ENCODE measurements at regions not wholly inside any gene's neighbourhood (a gene's known extent, or its start where the extent isn't known, plus 50 kb on each side); places are given as distances from the start of the nearest gene placed in this dataset.

- TF ChIP-seq EZH2phosphoT487 (IDR thresholded peaks at IDR 0.05; ENCODE audit: low read depth) (no peak), CTCF (IDR thresholded peaks at IDR 0.05; ENCODE audit: low read depth, low read length) (no peak)
Observed at GRCh38 chr2:107411267-107411666, 415.4 kb upstream of the RGPD4 start.

GRCh38 chr2:107412209-107412904 lies 414.3 kb upstream of the RGPD4 start:
- Histone ChIP-seq H3K27me3 (ENCODE audit: low read depth, low read length) (0 out of 2 replicates have a peak, but pooled peaks cover 5% of the 10 kb centered on the region), H3K4me3 (ENCODE audit: low read length) (no peak overlapping the region), H3K9me3 (ENCODE audit: insufficient read depth, low read length) (no peaks in the 10 kb centered on the region), H3K4me2 (ENCODE audit: low read length) (no peak overlapping the region), H3K9ac (ENCODE audit: low read length) (no peak overlapping the region), H3K79me2 (ENCODE audit: low read length) (no peaks in the 10 kb centered on the region), H3K27ac (ENCODE audit: low read length) (no peak overlapping the region), H3K36me3 (replicated peaks; ENCODE audit: low read depth, low read length) (no peaks in the 10 kb centered on the region), H2AFZ (ENCODE audit: low read depth, low read length) (no peak overlapping the region; the same call in 1 of the 2 replicates), H4K20me1 (ENCODE audit: insufficient read depth, low read length) (no peaks in the 10 kb centered on the region), H3K4me1 (ENCODE audit: low read length) (no peaks in the 10 kb centered on the region)
- TF ChIP-seq CTCF (IDR thresholded peaks at IDR 0.05; ENCODE audit: low read depth, low read length) (no peak), EZH2phosphoT487 (IDR thresholded peaks at IDR 0.05; ENCODE audit: low read depth) (no peak)

More at GRCh38 chr2:107411267-107411666, 415.4 kb upstream of the RGPD4 start:
- Histone ChIP-seq H4K20me1 (ENCODE audit: insufficient read depth, low read length) (no peaks in the 10 kb centered on the region), H3K9ac (ENCODE audit: low read length) (no peak overlapping the region), H3K4me2 (ENCODE audit: low read length) (no peak overlapping the region), H3K4me3 (ENCODE audit: low read length) (no peak overlapping the region), H3K79me2 (ENCODE audit: low read length) (no peaks in the 10 kb centered on the region), H3K27ac (ENCODE audit: low read length) (no peak overlapping the region), H2AFZ (ENCODE audit: low read depth, low read length) (no peak overlapping the region), H3K27me3 (ENCODE audit: low read depth, low read length) (0 out of 2 replicates have a peak, but pooled peaks cover 5% of the 10 kb centered on the region), H3K9me3 (ENCODE audit: insufficient read depth, low read length) (no peaks in the 10 kb centered on the region), H3K36me3 (replicated peaks; ENCODE audit: low read depth, low read length) (no peaks in the 10 kb centered on the region), H3K4me1 (ENCODE audit: low read length) (peaks cover 4% of the 10 kb centered on the region)

- no peak overlapping the region for H3K4me2 ChIP-seq (ENCODE audit: low read length)
- H3K4me3 ChIP-seq (ENCODE audit: low read length): no peak overlapping the region
- 0 out of 2 replicates have a peak, but pooled peaks cover 3% of the 10 kb centered on the region for H3K27me3 ChIP-seq (ENCODE audit: low read depth, low read length)
- no peak overlapping the region for H3K9ac ChIP-seq (ENCODE audit: low read length)
- H2AFZ ChIP-seq (ENCODE audit: low read depth, low read length): no peak overlapping the region
- H3K27ac ChIP-seq (ENCODE audit: low read length): no peak overlapping the region
- TF ChIP-seq EZH2phosphoT487 (IDR thresholded peaks at IDR 0.05; ENCODE audit: low read depth) (no peak), CTCF (IDR thresholded peaks at IDR 0.05; ENCODE audit: low read depth, low read length) (no peak)
- no peaks in the 10 kb centered on the region for H3K79me2 ChIP-seq (ENCODE audit: low read length)
- H3K4me1 ChIP-seq (ENCODE audit: low read length): no peaks in the 10 kb centered on the region
- no peaks in the 10 kb centered on the region for H3K9me3 ChIP-seq (ENCODE audit: insufficient read depth, low read length)
- H4K20me1 ChIP-seq (ENCODE audit: insufficient read depth, low read length): no peaks in the 10 kb centered on the region
- no peaks in the 10 kb centered on the region for H3K36me3 ChIP-seq (replicated peaks; ENCODE audit: low read depth, low read length)
Observed at GRCh38 chr2:107412981-107413380, 413.7 kb upstream of the RGPD4 start.

GRCh38 chr2:107414376-107414775 lies 412.3 kb upstream of the RGPD4 start:
- H3K4me2 ChIP-seq (ENCODE audit: low read length): no peak overlapping the region
- TF ChIP-seq EZH2phosphoT487 (IDR thresholded peaks at IDR 0.05; ENCODE audit: low read depth) (no peak), CTCF (IDR thresholded peaks at IDR 0.05; ENCODE audit: low read depth, low read length) (no peak)
- no peaks in the 10 kb centered on the region for H4K20me1 ChIP-seq (ENCODE audit: insufficient read depth, low read length)
- no peak overlapping the region for H3K4me3 ChIP-seq (ENCODE audit: low read length)
- no peaks in the 10 kb centered on the region for H3K79me2 ChIP-seq (ENCODE audit: low read length)
- H3K4me1 ChIP-seq (ENCODE audit: low read length): no peaks in the 10 kb centered on the region
- no peaks in the 10 kb centered on the region for H3K27me3 ChIP-seq (ENCODE audit: low read depth, low read length)
- no peak overlapping the region for H3K9ac ChIP-seq (ENCODE audit: low read length)
- H2AFZ ChIP-seq (ENCODE audit: low read depth, low read length): no peak overlapping the region
- H3K9me3 ChIP-seq (ENCODE audit: insufficient read depth, low read length): no peaks in the 10 kb centered on the region
- H3K27ac ChIP-seq (ENCODE audit: low read length): no peak overlapping the region
- no peaks in the 10 kb centered on the region for H3K36me3 ChIP-seq (replicated peaks; ENCODE audit: low read depth, low read length)
